ENCODE measurements at regions not wholly inside any gene's neighbourhood (a gene's known extent, or its start where the extent isn't known, plus 50 kb on each side); places are given as distances from the start of the nearest gene placed in this dataset.

- Mint-ChIP-seq H3K4me1 (no peaks in the 10 kb centered on the region), H3K9me3 (no peaks in the 10 kb centered on the region), H3K27ac (no peak overlapping the region), H3K27me3 (ENCODE audit: insufficient read depth) (peaks cover 4% of the 10 kb centered on the region), H3K36me3 (ENCODE audit: low read depth) (no peaks in the 10 kb centered on the region), H3K4me3 (no peak overlapping the region)
- no peak for DNase-seq
- WGBS, 2 experiments (ENCODE audit: insufficient coverage in 1 of 2, insufficient read length in 1 of 2), result 92% methylated on average over 2 to 4 of the region's 4 CpGs
- Histone ChIP-seq H3K27me3 (ENCODE audit: control insufficient read depth, insufficient read depth, low read length, poor library complexity, severe bottlenecking) (no peaks in the 10 kb centered on the region), H3K4me3 (ENCODE audit: low read length) (no peak overlapping the region), H3K9ac (ENCODE audit: extremely low read depth, low read length, poor library complexity, severe bottlenecking) (no peak overlapping the region), H3K9me3 (ENCODE audit: control insufficient read depth, low read length) (no peaks in the 10 kb centered on the region), H3K27ac (ENCODE audit: low read depth, low read length) (no peak overlapping the region), H3K36me3 (ENCODE audit: control insufficient read depth, insufficient read depth, low read length) (no peaks in the 10 kb centered on the region), H3K4me1 (ENCODE audit: control insufficient read depth, insufficient read depth, low read length) (no peaks in the 10 kb centered on the region)
- no peak for TF ChIP-seq CTCF (conservative IDR thresholded peaks at IDR 0.05)
Measured at GRCh38 chr5:4725594-4725993, 414.5 kb upstream of the ADAMTS16 start.

GRCh38 chr5:4730279-4730678 lies 409.9 kb upstream of the ADAMTS16 start:
- TF ChIP-seq CTCF (conservative IDR thresholded peaks at IDR 0.05), result no peak
- 89 to 94% methylated on average over 2 to 4 of the region's 5 CpGs for WGBS, 2 experiments (ENCODE audit: insufficient coverage in 1 of 2, insufficient read length in 1 of 2)

GRCh38 chr5:4734348-4734747 lies 405.8 kb upstream of the ADAMTS16 start:
- H3K9me3 Mint-ChIP-seq, result no peaks in the 10 kb centered on the region
- WGBS, 2 experiments (ENCODE audit: insufficient coverage in 1 of 2, insufficient read length in 1 of 2), result 84 to 100% methylated on average over 1 to 2 of the region's 2 CpGs
- Histone ChIP-seq H3K27me3 (ENCODE audit: control insufficient read depth, insufficient read depth, low read length, poor library complexity, severe bottlenecking) (no peaks in the 10 kb centered on the region), H3K9me3 (ENCODE audit: control insufficient read depth, low read length) (no peaks in the 10 kb centered on the region), H3K4me3 (ENCODE audit: low read length) (no peak overlapping the region), H3K9ac (ENCODE audit: extremely low read depth, low read length, poor library complexity, severe bottlenecking) (no peak overlapping the region), H3K27ac (ENCODE audit: low read depth, low read length) (no peak overlapping the region), H3K36me3 (ENCODE audit: control insufficient read depth, insufficient read depth, low read length) (no peaks in the 10 kb centered on the region), H3K4me1 (ENCODE audit: control insufficient read depth, insufficient read depth, low read length) (no peaks in the 10 kb centered on the region)
- no peak for TF ChIP-seq CTCF (conservative IDR thresholded peaks at IDR 0.05)
- H3K4me3 Mint-ChIP-seq, result no peak overlapping the region
- H3K36me3 Mint-ChIP-seq (ENCODE audit: low read depth), result no peaks in the 10 kb centered on the region
- no peaks in the 10 kb centered on the region for H3K4me1 Mint-ChIP-seq
- no peak for DNase-seq
- no peak overlapping the region for H3K27ac Mint-ChIP-seq
- peaks cover 3% of the 10 kb centered on the region for H3K27me3 Mint-ChIP-seq (ENCODE audit: insufficient read depth)

More at GRCh38 chr5:4730279-4730678, 409.9 kb upstream of the ADAMTS16 start:
- no peaks in the 10 kb centered on the region for H3K9me3 ChIP-seq (ENCODE audit: control insufficient read depth, low read length)
- H3K4me3 Mint-ChIP-seq, result no peak overlapping the region
- H3K9ac ChIP-seq (ENCODE audit: extremely low read depth, low read length, poor library complexity, severe bottlenecking), result no peak overlapping the region
- H3K36me3 Mint-ChIP-seq (ENCODE audit: low read depth), result no peaks in the 10 kb centered on the region
- H3K4me1 Mint-ChIP-seq, result no peaks in the 10 kb centered on the region
- no peak overlapping the region for H3K4me3 ChIP-seq (ENCODE audit: low read length)
- no peaks in the 10 kb centered on the region for H3K4me1 ChIP-seq (ENCODE audit: control insufficient read depth, insufficient read depth, low read length)
- H3K9me3 Mint-ChIP-seq, result no peaks in the 10 kb centered on the region
- H3K36me3 ChIP-seq (ENCODE audit: control insufficient read depth, insufficient read depth, low read length), result no peaks in the 10 kb centered on the region
- no peak overlapping the region for H3K27ac Mint-ChIP-seq
- DNase-seq, result no peak
- H3K27ac ChIP-seq (ENCODE audit: low read depth, low read length), result no peak overlapping the region
- H3K27me3 ChIP-seq (ENCODE audit: control insufficient read depth, insufficient read depth, low read length, poor library complexity, severe bottlenecking), result no peaks in the 10 kb centered on the region
- peaks cover 4% of the 10 kb centered on the region for H3K27me3 Mint-ChIP-seq (ENCODE audit: insufficient read depth)

Measured in endodermal cell (in vitro differentiated cells).